Gastrocnemius medialis (tissue), 4 donors: ENCODE measurements at regions not wholly inside any gene's neighbourhood (a gene's known extent, or its start where the extent isn't known, plus 50 kb on each side); places are given as distances from the start of the nearest gene placed in this dataset.

ENCODE experiments used
- POLR2A ChIP-seq, 2 donors: fragments of 450-650 bp; IDR thresholded peaks; one replicate each; pipeline ENCODE4 v1.6.1; 2017; ENCODE audit warnings: antibody characterized with exemption in 2 of 2, mild to moderate bottlenecking in 2 of 2, moderate library complexity in 2 of 2
- TF ChIP-seq, protein P1 (sequence below), 5 experiments: fragments of 450-650 bp in 3 of 5; fragments of 200-600 bp in 2 of 5; sonication (generic) in 2 of 5; IDR thresholded peaks in 4 of 5; conservative IDR thresholded peaks in 1 of 5; 1 replicate in 4 of 5; 2 replicates in 1 of 5; pipeline ENCODE4 v1.5.1; 2016 to 2019; ENCODE audit warnings: antibody characterized with exemption in 5 of 5, mild to moderate bottlenecking in 3 of 5, moderate library complexity in 3 of 5

- TF ChIP-seq POLR2A (IDR thresholded peaks at IDR 0.05) = no peak
- TF ChIP-seq, protein P1, sequence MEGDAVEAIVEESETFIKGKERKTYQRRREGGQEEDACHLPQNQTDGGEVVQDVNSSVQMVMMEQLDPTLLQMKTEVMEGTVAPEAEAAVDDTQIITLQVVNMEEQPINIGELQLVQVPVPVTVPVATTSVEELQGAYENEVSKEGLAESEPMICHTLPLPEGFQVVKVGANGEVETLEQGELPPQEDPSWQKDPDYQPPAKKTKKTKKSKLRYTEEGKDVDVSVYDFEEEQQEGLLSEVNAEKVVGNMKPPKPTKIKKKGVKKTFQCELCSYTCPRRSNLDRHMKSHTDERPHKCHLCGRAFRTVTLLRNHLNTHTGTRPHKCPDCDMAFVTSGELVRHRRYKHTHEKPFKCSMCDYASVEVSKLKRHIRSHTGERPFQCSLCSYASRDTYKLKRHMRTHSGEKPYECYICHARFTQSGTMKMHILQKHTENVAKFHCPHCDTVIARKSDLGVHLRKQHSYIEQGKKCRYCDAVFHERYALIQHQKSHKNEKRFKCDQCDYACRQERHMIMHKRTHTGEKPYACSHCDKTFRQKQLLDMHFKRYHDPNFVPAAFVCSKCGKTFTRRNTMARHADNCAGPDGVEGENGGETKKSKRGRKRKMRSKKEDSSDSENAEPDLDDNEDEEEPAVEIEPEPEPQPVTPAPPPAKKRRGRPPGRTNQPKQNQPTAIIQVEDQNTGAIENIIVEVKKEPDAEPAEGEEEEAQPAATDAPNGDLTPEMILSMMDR (IDR thresholded peaks at IDR 0.05 in 4 of 5, conservative IDR thresholded peaks at IDR 0.05 in 1 of 5) = no peak
These were observed 1046.2 kb downstream of the NCAM2 start for GRCh38 chr21:22044431-22044830.
